Right ventricle myocardium inferior (tissue), 1 donor: ENCODE measurements at regions not wholly inside any gene's neighbourhood (a gene's known extent, or its start where the extent isn't known, plus 50 kb on each side); places are given as distances from the start of the nearest gene placed in this dataset.

Source experiments
- ATAC-seq: fragments of 200-7000 bp; cut with Tn5 transposase; one replicate; pipeline ENCODE4 v1.9.1; 2020; ENCODE audit warnings: mild to moderate bottlenecking, moderate library complexity
- DNase-seq: peaks from one replicate; pipeline ENCODE4 v3.0.0; 2021; ENCODE audit errors: missing footprints
- intact Hi-C: fragments of 100-400 bp; cut with DNase I; formaldehyde crosslinking; loops from one replicate; pipeline ENCODE4 v1.11.0; 2022
- donor health status: DM: no; HTN: yes; CAD: no; lungs with severe emphysema.

DNA sequence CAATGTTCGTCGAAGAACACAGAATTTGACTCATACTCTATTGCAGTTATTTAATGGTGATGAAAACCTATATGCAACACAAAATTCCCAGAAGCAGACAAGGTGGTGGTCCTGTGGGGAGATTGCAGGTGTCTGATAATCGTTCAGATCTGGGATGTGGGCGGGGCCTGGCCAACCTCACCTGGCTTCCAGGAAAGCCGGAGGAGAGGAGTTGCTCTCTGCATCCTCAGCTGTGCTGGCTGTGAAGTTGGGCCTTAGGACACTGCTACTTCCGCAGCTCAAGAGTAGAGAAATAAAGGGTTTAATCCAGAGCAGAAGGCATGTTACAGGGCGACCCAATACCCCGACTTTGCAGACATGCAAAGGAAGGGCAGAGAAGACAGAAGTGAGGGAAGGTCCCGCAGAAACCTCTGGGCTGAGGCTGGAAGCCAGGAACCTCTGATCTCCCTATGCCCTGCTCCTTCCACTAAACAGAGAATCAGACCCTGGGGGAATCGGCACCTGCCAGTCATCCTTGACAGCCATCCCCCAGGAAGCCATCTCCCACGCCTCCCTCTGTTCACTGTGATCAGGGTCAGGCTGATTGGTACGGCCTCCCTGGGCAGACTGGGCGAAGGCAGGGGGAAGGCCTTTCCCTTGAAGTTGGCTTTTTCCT, 590.3 kb downstream of the AJAP1 start:
- intact Hi-C loops = no loop called here
- ATAC-seq (no peak), DNase-seq (no peak)

DNA sequence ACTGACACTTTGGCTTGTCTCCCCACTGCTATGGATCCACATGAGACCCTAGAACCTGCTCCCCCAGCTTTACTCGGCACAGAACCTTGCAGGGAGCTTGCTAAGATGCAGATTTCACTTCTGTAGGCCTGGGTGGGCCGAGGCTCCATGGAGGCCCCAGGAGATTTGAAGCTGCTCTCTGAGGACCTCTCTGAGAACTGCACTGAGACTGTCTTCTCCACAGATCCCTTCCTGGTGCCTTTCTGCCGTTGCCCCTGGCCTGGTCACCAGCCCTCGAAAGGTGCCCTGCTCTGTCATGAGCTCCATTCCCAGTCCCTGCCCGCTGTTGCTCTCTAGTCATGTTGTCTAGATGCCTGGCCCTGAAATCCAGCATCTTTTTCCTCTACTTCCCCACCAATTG, 588.4 kb downstream of the AJAP1 start:
- intact Hi-C loops = no loop called here
- DNase-seq (no peak), ATAC-seq (no peak)

DNA sequence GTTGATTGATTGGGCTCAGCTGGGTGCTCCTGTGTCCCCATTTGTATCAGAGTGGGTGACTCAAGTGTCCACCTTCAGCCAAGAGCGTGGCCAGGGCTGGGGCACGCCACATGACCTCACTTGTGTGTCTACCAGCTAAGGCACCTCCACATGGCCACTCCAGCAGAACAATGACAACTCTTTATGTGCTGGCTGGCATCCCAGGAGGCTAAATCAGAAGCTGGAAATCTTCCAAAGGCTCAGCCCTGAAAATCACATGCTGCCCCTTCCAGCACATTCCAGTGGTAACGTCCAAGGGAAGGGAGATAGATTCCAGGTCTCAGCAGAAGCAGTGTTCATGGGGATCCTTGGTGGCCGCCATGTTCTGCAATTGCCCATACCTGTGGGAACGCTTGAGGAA, 585.5 kb downstream of the AJAP1 start:
- intact Hi-C loops = no loop called here
- DNase-seq (no peak), ATAC-seq (no peak)

DNA sequence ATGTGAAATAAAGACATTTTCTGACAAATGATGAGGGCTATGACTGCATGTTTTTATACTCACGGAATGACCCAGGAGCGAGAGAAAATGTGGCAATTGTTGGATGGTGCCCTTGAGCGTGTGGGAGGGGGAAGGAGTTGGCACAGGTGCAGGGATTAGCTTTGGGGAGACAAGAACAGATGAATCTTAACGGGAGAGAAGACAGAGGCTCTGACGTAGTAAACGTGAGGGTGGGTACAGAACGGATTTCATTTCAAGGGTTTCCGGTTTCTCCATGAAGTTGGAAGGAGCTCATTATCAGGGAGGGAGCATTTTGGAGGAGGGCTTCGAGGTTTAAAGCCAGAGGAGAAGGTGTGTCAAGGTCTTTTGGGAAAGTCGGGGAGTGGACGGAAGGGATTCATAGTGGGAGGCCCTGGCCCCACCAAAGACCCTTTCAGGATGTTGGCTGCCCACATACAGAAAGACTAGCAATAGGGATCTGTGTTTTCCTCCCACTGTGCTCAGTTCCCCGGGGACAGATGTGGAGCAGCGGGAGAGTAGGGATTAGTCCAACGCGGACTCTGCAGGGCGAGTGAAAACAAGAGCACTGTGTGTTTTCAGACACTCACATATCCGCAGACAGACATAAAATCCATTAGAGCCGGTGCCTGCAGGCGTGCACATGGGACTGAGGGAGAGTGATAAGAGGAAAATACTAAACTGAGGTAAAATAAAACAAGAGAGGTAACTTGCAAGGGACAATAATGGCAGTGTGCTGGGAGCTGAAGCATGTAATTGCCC, 584.1 kb downstream of the AJAP1 start:
- DNase-seq (no peak), ATAC-seq (no peak)
- intact Hi-C loops = no loop called here

DNA sequence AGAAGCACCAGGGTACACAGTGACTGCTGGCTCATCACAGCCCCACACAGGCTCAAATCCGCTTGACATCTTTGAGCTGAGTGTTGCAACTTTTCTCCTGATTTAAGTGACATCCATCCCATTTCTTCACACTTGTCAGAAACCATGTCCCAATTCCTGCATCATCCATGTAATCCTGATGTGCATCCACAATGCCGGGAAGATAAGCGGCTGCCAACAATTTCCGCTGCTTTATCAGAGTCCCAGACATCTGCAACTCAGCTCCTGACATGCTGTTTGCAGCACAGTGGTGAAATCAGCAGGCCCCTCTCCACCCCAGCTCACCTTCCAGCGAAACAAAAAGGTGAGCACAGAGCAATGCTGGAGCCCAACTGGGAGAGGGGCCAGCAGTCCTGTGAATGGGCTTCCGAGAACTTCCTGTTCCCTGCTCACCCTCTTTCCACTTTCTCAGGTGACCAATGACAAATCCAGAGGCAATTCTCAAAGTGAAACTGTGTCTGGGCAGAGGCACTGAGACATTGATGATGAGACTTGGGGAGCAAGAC, 581.0 kb downstream of the AJAP1 start:
- DNase-seq (no peak), ATAC-seq (no peak)
- intact Hi-C loops = no loop called here

DNA sequence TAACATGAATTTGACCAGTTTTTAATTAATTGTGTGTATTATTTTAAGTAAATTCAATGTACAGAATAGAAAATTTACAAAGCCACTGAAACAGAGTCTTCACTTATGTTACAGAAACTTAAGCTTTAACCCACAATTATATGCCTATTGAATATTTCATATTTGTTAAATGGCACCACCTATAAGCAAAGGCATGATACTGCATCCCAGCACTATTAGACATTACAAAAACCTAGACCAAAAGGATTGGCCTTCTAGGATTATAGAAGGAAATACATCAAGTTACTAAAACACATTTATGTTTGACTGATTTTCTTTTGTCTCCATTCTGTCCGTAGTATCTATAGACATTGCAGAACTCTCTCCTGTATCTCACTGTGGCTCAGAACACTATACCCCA, 578.1 kb downstream of the AJAP1 start:
- ATAC-seq (no peak), DNase-seq (no peak)
- intact Hi-C loops = no loop called here

DNA sequence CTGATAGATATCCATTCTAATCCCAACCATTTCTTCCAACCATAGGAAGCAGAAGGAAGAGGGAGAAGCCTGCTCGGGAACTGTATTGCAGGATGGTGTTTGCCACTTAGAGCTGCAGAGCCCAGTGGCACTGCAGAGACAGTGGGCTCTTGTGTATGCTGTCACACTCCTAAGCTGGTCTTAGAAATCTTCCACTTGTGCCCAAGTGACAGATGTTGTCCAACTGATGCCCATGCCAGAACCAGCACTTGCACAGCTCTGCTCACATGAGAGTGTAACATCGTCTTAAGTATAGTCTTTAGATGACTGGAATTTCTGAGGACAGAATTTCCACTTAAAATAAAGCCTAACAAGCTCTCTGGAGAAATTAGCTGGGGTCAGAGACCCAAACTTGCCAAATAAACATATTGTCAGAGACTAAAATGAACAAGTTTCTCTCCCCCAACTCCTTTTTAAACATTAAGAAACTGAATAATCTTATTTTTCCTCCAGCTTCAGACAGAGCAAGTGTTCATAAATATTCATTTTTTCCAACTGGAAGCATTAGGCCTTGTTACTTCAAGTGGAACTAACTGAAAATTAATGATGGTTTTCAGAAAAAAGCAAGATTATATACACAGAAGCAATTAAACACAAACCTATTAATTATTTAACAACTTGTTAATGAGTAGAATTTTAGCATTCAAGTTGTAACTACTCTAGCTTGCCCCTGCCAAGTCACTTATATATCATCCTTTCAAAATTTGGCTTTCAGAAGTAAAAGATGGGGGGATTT, 577.3 kb downstream of the AJAP1 start:
- ATAC-seq = no peak
- intact Hi-C loops = no loop called here

DNA sequence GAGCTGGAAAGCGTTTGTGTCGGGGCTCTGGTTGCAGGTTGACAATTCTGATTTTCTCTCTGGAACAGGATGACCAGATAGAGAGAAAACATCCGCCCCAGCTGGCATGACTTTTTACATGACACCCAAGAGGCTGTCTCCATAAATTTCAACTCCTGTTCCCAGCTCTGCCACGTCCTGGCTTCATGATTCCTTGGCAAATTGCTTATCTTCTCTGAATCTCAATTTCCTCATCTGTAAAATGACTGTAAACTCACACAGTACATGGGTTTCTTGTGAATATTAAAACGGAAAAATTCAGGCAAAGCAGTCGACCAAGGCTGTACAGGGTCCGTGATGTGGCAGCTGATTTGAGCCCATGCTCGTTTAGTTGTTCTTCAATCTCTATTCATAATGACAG, 572.7 kb downstream of the AJAP1 start:
- no peak for ATAC-seq
- no peak for DNase-seq
- intact Hi-C loops = no loop called here

More for the DNA sequence above, 577.3 kb downstream of the AJAP1 start:
- no peak for DNase-seq

DNA sequence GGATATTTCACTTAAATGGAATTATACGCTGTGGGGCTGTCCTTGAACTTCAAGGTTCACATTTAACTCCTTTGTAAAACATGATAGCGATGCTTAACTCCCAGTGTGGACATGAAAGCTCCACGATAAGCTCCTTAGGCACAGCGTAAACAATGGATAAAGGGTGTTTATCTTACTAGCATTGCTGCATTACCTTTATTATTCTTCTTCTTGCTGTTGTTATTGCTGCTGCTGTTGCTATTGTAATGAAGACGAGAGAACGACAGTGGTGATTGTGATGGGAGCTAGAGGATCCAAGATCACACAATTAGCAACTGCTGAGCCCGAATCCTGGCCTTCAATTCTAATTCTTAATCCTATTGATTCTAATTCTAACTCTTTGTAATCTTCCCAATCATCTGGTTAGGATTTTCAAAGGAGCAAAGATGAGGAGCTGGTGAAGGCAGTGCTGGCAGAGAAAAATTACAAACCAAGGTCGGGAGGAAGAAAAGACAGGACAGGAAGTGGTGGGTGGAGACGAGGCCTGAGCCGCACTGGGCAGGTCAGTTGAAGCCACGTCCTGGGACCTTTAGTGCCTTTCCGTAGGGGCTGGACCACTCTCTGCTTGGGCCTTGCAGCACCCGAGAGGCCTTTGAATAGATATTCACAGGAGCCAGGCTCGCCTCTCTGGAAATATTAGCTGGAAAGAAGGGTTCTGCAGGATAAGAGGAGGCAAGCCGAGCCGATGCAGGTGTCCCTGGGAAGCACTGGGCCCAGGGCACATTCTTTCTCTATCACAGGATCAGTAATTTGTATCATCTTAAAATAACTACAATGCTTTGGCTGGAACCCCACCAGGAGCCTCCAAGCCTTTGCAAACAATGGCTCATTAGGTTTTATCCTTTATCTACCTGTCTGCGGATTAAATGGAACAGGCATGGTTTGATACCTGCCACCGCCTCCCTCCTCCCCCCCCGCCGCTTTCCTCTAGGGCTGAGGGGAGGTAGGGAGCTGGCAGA, 571.6 kb downstream of the AJAP1 start:
- ATAC-seq (no peak), DNase-seq (no peak)
- intact Hi-C loops = no loop called here

DNA sequence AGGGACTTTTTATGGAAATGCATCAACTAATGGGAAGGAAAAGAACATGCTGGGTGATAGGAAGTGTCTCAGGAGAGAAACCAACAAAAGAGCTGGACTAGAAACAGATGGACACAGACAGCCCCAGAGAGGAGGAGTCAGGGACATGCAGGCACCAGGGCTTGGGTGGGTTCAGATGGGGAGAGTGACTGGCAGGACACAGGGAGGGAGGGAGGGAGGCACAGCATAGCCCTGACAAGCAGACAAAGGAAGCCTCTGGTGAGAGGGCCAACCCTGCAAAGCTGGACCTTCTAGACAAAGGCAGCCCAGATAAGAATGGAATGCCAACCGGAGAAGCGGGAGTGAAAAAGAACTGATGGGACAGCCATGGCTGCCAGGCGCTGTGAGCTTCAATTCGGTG, 568.8 kb downstream of the AJAP1 start:
- ATAC-seq (no peak), DNase-seq (no peak)
- intact Hi-C loops = no loop called here

DNA sequence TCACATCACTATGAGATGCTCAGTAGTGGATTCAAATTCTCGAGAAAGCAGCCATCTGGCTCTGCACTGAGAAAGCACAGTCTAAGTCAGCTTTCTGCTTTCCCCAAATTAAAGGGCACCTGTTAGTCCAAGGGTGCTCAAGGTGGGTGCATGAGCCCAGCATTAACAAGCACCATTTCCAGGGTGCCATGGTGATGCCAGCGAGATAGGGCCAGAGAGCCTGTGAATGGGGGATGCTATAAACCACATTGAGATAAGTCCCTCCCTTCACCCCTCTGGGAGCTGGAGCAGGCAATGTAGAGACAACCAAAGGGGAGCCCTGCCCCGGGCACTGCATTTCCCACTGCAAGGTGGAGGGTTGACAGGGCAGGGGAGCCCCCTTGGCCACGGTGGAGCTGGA, 568.2 kb downstream of the AJAP1 start:
- intact Hi-C loops = no loop called here

DNA sequence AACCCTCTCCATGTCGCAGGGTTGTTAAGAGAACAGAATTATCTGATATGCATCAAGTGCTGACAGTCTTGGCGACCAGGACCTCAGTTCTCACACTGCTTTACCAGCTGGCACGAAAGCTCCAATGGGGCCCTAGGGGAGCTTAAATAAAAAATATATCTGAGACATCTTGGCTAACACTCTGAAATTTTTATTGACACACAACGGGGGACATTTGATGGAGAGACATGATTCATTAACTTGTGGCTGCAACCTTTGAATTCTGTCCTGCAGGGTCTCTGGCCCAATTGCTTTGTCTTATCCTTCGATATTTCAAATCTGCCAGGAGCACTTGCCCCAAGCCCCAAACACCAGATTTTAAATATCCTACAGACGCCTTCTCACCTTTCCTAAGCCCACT, 567.0 kb downstream of the AJAP1 start:
- intact Hi-C loops = no loop called here
- DNase-seq = no peak
- ATAC-seq = no peak

More for the DNA sequence above, 568.2 kb downstream of the AJAP1 start:
- ATAC-seq (no peak), DNase-seq (peak; percentile 40)

DNA sequence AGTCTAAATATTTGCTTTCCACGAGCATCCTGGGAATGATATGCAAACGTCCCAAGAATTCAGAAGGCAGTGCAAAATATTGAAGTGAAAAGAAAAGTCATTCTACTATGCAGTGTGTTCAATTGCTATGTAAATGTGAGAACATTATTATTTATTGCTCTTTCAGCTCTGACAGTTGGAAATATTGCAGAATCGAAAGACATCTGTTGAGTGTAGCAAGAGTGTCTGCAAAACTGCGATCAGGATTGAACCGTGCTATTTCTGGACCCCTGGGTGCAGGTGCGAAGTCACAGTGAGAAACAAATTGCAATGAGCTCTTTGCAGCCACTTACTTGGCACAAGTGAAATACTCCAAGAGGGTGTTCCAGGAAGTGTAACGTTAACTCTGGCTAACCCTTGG, 566.4 kb downstream of the AJAP1 start:
- no peak for ATAC-seq

DNA sequence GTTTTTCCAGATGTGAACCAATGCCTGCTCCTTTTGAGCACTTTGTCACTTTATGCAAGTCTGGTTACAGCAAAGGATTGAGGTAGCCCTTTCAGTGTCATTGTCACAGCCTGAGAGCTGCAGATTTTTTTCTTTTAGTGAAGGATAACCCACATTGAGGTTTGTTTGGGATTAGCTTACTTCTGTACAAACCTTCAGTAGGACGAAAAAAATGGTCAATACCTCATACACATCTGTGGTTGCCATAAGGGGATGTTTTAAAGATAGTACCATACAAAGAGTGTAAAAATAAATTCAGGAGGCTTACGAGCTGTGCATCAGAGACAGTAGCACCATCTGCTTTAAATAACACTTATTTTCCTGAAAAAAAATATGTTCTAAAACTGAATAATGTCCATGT, 566.0 kb downstream of the AJAP1 start:
- intact Hi-C loops = no loop called here

More for the DNA sequence above, 566.4 kb downstream of the AJAP1 start:
- intact Hi-C loops = no loop called here
- DNase-seq = no peak

DNA sequence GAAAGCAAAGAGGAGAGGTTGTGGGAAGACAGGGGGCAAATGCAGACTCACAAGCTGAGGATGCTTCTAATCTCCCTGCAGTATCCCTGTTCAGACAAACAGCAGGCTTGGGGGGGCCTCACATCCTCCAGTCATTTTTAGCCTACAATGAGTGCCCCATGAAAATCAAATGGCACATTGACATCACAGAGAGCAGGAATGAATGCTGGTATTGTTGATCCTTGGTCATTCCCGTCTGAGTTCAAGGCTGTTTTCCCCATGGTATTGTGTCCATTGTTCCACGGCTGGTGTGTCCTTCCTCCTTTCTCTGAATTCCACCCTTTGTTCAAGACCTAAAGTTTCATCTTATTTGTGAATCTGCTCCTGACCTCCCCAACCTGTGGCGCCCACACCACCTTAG, 545.6 kb downstream of the AJAP1 start:
- intact Hi-C loops = no loop called here
- no peak for ATAC-seq
- no peak for DNase-seq

More for the DNA sequence above, 566.0 kb downstream of the AJAP1 start:
- ATAC-seq (no peak), DNase-seq (no peak)

DNA sequence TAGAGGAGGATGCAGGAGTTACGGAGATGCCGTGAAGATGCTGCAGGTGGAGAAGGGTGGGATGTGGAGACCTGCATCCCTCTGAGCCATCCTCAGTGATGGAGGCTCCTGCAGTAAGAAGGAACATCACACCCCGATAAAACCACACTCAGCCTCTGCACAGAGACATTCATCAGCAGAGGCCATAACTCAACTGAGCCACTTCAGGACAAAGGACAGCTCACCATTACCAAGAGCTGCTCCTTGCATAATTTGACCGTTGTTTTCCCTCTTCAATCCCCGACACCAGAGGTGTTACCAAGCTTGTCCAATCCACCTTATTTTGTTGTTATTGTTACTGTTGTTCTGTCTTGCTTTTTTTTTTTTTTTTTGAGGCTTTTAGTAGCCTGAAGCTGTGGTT, 543.9 kb downstream of the AJAP1 start:
- intact Hi-C loops = no loop called here
- DNase-seq (no peak), ATAC-seq (no peak)

DNA sequence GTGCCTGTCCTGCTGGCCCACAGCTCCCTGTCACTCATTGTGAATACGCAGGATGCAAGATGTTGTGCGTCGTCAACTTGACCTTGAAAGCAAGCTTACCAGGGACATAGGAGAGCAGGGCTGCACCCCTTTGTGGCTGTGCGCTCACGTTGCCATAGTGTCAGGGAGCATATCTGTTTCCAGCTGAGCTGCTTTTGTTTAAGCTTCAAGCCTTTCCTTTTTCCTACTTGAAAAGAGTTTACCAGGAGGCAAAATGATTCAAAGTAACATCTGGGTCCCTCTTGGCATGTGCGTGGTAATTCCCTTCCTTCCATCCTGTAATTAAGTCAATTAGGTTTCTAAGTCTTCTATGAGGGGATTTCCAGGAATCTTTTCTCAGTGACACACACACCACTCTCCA, 537.1 kb downstream of the AJAP1 start:
- intact Hi-C loops = no loop called here
- DNase-seq = no peak
- ATAC-seq = no peak

DNA sequence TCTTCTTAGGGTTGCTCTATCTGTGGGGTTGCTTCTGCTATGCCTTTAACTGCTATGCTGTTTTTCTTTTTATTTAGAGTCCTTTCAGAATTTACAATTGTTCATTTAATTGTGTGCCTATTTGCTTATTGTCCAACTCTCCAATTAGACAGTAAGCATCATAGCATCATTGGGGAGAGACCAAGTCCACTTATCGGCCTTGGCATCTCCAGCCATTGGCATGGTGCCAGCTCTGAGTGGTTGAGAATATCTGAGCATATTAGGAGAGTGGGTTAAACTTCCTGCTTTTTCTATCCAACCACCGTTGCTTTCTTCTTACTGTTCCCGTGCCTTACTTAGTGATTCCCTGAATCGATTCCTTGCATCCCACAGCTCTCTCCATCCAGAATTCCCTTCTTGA, 535.0 kb downstream of the AJAP1 start:
- ATAC-seq (no peak), DNase-seq (no peak)
- intact Hi-C loops = no loop called here

DNA sequence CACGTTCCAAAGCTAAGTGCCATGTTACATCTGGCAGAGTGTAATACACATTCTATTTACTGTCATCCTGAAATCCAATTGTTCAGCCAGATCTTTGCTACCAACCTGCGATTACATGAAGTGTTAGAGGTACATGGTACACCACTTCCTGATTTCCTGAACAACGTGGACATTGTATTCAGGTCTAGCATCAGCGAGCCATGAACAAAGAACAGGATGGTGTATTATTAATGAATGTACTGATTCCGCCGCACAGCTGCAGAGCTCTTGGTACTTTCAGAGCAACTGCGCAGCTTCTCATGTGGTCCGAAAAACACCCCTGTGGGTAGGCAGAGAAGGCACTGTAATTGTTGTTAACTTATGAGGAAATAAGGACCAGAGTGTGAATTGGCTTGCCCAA, 511.4 kb downstream of the AJAP1 start:
- no peak for DNase-seq
- ATAC-seq = no peak
- intact Hi-C loops = no loop called here
